ENCODE measurements at regions not wholly inside any gene's neighbourhood (a gene's known extent, or its start where the extent isn't known, plus 50 kb on each side); places are given as distances from the start of the nearest gene placed in this dataset.

DNA sequence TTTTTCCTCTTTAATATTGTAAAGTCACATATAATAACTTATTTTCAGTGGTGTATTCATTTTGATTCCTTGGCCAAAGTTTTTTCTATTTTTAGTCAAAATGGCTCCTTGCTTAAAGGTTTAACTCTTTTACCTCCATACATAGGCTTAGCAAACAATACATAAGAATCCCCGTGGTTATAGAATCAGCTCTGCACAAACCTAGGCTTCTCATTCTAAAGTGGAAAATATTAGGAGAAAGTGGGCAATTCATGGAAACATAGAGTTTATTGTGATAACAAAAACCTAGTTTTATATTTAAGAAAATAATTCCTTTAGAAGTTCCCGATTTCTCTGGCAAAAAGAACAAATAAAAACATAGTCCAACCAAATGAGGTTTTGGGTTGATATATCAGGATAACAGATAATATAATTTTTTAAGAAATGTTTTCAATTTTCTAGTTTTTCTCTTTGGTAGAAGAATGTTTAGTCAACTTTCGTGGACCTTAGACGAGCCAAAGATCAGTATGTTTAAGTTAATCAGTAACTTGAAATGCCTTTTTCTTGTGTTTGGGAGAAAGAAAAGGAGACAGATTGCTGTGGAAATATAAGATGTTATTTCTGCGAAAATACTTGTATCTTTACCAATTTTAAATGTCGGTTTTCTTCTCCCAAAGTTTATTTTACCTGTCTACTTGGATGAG, 93.4 kb upstream of the KLF12 start:
- TF ChIP-seq, protein P1, sequence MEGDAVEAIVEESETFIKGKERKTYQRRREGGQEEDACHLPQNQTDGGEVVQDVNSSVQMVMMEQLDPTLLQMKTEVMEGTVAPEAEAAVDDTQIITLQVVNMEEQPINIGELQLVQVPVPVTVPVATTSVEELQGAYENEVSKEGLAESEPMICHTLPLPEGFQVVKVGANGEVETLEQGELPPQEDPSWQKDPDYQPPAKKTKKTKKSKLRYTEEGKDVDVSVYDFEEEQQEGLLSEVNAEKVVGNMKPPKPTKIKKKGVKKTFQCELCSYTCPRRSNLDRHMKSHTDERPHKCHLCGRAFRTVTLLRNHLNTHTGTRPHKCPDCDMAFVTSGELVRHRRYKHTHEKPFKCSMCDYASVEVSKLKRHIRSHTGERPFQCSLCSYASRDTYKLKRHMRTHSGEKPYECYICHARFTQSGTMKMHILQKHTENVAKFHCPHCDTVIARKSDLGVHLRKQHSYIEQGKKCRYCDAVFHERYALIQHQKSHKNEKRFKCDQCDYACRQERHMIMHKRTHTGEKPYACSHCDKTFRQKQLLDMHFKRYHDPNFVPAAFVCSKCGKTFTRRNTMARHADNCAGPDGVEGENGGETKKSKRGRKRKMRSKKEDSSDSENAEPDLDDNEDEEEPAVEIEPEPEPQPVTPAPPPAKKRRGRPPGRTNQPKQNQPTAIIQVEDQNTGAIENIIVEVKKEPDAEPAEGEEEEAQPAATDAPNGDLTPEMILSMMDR (IDR thresholded peaks at IDR 0.05) = no peak
- TF ChIP-seq EZH2 (IDR thresholded peaks at IDR 0.05) = no peak

All from neural progenitor cell (in vitro differentiated cells).